HG03097 (cell line): ENCODE measurements at regions not wholly inside any gene's neighbourhood (a gene's known extent, or its start where the extent isn't known, plus 50 kb on each side); places are given as distances from the start of the nearest gene placed in this dataset.

Experiments used
- ATAC-seq: cut with Tn5 transposase; IDR thresholded peaks from one replicate; pipeline ENCODE4 v1.9.1; 2021; ENCODE audit not compliant: unreplicated experiment, low FRiP score

DNA sequence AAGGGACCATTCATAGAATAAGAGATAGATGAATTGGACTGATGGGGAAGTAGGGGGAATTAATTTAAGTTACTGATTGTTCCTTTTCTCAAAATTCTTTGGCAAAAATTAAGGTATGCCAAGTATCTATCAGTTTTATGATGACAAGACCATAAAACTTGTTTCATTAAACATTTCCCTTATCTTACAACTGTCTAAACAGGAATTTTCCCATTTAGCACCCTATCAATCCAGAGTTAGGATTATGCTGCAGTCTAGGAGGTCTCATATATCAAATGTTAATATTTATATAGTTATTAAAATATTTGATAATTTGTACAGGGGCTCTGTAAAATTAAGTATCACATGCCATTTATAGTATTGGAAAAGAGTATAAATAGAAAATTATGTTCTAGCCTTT is 51.5 kb upstream of the ARID1B start:
- no peak for ATAC-seq

DNA sequence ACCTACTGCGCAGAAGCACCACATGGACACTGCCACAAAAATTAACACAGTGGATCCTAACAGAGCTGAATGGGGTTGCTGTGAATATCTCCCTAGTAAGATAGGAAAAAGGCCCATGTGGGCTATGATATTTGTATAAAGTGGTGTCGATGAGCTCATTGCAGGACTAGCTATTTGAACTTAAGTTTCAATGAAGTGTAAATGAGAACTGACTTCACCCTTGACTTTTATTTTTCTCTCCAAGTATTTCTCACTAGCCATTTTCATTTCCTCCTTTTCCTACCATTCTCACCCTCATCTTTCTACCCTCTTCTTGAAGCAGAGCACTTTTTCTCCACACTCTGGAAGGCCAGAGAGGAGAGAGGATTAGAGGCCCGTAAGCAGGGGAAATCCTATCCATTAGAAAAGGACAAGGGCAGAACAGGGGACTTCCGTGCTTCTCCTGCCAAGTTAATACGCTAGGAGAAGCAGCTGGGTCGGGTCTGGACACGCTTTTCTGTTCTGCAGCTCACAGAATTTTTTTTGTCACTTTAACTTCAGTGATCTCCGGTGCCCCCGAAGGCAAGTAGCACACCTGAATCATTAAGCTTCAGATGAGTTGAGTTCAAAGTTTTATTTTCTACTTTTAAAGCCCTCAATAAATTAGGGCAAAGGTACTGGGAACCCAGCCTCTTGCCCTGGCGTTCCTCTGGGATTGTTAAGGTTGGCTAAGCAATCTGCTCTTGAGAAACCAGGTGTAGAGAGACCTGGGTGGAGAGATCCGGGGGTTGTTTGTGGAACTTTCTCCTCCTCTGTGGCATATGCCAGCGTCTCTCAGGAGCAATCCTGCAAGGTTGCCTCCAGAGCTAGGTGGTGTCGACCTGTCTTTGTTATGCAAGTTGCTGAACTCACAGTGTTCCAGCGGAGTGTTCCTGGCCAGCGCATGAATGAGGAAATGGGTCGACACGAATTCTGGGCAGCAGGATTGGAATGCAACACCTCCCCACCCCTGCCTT is 56.2 kb upstream of the ARID1B start:
- peak; percentile 45 for ATAC-seq

DNA sequence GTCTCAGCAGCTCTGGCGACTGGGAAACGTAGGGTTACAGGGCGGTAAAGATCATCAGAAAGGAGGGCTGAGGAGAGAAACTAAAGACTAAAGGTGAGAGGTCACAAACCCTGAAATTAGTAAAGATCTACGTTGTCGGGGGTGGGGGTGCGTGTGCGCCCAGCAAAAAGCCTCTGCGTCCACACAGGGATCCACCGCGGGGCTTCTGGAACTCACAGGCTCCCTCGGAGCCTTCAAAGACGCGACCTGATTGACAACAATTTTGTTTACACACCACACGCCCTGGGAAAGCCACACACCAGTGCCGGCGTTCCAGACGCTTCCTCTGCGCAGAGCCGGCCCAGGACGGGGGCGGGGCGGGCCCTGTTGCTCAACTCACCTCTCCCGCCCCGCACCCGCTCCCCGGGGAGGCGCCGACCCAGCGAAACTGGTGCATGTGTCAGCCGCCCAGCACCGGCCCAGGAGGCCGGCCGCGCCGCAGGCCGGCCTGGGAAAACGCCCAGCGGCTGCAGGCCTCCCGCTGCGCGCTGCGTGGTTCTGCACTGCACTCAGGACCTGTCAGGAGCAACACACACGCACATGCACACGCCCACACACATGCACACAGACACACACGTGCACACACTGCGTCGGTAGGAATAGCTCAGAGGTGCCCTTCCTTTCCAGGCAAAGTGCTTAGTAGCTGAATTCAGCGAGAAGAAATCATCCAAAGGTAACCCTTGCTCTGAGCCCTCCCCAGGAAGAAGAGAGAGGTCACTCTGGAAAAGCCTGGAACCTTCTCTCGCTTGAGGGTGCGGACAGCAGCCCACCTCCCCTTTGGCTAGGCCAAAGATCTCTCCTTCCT is 57.2 kb upstream of the ARID1B start:
- peak; percentile 82 for ATAC-seq

DNA sequence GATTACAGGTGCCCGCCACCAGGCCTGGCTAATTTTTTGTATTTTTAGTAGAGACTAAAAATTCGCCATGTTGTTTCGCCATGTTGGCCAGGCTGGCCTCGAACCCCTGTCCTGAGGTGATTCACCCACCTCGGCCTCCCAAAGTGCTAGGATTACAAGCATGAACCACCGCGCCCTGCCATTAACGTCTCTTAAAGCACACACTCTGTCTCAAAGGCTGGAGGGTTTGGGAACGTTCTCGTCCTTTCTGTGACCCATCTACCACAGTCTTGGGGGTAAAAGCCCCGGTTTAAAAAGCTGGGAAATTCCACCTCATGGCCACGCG is 57.8 kb upstream of the ARID1B start:
- no peak for ATAC-seq

DNA sequence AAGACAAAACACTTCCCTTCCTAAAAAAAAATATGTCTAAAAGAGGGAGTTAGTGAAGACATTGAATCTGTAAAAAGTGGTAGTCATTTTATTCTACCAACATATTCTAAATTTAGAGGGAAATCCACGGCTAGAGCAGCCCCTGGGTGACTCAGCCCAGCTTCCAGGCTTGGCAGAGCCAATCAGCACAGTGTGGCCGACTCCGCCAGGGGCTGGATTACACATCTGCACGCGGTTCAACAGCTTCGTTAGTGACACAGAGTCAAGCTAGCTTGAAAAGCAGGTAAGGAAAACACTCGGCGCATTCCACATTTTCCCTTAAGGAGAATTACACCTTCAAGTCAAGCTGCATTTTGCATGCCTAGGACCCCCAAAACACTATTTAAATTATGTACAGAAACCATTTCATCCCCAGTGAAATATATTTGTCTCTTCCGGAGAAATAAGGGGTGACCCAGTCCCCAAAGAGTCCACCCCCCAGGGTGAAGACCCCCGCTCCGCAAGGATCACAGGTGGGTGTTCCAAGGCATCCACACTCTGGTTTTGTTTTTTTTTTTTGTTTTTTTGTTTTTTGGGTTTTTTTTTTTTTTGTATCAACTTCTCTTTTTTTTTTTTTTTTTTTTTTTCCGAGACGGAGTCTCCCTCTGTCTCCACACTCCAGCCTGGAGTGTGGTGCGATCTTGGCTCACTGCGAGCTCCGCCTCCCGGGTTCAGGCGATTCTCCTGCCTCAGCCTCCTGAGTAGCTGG is 58.4 kb upstream of the ARID1B start:
- no peak for ATAC-seq

DNA sequence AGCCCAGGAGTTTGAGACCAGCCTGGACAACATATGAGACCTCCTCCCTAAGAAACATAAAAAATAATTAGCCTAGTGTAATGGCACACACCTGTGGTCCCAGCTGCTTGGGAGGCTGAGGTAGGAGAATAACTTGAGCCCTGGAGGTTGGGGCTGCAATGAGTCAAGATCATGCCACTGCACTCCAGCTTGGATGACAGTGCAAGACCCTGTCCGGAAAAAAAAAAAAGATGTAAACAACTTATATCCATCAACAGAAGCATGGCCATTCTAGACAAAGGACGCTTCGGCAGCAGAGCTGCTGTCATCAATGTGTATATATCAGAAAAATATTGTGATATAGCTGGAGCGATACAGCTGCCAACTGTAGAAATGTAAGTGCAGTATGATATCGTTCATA is 59.6 kb upstream of the ARID1B start:
- no peak for ATAC-seq

DNA sequence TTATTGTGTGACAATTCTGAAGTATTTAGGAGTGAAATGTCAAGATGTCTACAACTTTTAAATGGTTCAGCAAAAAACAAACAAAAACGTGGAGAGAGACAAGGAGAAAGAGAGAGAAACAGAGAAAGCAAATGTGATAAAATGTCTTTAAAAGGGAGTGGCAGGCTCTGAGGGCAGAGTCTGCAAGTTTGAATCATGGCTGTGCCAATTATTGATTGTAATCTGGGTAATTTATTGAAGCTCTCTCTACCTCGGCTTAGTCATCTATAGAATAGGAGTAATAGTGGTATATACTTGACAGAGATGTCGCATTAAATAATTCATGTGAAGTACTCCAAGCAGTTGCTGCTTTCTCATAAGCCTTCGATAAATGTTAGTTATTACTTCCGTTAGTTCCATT is 61.3 kb upstream of the ARID1B start:
- ATAC-seq: no peak

DNA sequence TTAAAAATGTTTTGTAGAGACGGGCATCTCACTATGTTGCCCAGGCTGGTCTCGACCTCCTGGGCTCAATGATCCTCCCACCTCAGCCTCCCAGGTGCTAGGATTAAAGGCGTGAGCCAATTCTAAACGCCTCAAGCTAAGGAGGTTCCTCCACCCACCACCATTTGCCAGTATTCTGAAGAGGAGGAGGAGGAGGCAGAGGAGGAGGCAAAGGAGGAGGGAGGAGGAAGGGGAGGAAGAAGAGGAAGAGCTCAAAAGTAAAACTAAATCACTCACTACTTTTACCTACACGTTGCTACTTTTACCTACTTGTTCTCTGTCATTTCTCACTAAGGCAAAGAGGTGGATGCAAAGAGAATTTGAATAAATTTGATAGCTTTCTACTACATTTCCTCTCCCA is 63.6 kb upstream of the ARID1B start:
- no peak for ATAC-seq

DNA sequence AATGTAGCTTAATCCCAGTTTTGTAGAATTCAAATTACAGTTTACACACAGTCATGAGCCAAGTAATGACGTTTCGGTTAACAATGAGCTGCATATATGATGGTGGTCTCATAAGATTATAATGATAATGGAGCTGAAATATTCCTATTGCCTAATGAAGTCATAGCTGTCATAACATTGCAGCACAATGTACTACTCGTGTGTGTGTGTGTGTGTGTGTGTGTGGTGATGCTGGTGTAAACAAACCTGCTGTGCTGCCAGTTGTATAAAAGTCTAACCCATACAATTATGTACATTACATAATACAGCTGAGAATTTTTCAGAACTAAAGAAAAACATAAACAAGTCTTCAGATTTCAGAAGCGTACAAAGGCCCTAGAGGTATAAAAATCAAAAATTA is 66.7 kb upstream of the ARID1B start:
- no peak for ATAC-seq

DNA sequence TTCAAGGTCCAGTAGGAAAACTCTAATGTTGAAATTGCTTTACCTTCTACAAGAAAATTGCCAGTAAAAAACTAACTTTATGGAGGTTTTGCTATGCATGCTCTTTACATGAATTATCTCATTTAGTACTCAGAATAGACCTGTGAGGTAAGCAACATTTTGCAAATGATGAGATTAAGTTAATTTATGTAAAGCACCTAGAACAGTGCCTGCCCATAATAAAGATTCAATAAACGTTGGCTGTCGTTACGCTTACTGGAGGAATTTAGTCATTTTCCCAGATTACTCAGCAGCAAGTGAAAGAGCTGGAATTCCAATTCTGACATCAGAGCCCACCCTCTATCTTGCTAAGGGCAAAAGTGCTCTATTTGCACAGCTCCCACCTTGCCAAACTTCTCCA is 69.4 kb upstream of the ARID1B start:
- no peak for ATAC-seq

DNA sequence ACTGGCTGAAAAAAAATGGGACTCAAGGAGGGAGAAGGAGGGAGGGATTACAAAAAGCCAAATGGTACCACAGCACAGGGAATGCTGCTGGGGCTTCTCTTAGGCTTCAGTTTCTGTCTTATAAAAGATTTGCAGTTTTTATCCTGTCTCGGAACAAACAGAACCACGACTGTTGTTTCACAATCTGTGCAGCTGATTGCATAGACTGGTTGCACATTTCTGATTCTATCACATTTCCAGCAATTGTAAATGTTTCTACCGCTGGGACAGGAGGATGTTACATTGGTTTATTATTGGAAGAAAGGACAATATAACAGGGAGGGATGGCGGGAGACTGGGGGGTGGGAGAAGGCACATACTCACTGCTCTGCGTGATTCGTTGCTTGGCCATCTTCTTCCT is 73.5 kb upstream of the ARID1B start:
- no peak for ATAC-seq

DNA sequence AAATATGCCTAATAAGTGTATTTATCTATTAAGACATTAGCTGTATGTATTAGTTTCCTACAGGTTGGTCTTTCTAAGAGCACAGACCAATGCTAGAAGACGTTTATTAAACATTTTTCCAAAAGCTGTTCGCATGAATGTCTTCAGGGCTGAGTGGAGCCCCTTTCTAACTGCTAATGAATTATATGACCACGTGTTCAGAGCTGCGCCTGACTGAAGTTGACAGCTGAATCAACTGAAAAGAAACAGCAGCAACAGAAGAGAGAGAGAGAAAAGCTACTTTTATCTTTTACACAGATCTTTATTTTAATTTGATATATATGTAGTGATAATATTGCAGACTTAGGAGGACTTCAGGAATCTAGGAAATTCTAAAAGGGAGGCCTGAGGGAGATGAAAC is 75.2 kb upstream of the ARID1B start:
- no peak for ATAC-seq

DNA sequence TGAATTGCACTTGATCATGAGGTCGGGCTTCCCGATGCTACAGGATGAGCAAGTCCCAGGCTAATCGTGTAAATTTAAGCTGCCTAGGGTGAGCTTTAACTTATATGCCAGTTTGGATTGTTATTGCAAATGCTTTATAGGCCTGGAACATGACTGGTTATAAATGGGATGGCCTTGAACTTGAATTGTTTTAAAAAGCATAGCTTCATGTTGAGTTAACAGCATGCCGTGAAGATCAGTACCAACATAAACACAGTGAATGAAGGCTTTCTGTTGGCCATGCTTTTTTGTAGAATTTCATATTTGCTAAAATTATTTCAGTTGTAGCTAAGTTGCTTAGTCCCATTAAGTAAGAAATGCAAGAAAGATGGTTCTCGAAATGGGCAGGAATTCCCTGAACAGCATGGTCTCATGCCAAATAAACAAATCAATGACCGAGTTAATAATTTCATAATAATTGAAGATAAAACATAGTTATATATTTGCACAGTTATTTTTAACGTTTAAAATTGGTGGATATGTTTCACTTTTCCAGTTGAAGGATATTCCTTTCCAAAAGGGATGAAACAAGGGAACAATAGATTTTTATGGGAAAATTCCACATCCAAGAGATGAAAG is 76.6 kb upstream of the ARID1B start:
- ATAC-seq: no peak

DNA sequence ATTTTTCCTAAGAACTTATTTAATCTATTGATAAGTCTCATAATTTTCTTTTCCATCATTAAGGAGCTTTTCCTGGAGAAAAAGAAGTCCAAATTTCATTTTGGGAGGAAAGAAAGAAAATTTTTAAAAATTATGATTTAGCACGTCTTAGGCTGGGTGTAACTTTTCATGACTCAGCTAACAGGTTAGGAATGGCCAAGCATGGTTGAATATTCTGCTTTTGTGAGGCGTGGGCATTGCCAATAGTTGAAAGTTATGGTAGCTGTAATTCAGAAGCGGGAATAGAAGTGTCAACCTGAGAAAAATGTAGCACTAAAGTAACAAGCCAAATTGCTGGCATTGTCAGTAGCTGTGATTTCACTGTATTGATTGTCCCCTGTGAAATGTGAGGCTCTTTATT is 77.2 kb upstream of the ARID1B start:
- no peak for ATAC-seq

DNA sequence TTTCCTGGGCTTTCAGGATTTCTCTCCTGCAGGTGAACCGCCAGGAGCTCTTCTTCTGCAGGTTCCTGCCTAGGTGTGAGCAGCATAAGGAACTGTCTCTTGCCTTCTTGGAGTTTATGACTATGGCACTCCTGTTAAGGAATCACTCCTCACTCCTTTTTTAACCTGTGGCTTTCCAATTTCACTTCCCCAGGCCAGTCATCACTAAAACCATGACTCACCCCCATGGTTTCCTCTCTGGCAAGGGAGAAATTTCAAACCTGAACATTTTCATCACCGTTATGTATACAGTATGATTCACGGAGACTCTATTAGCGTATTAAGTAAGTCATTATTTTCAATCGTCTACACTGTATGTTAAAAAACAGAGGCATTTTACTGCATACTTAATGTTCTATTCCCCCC is 78.2 kb upstream of the ARID1B start:
- ATAC-seq: peak; percentile 36

DNA sequence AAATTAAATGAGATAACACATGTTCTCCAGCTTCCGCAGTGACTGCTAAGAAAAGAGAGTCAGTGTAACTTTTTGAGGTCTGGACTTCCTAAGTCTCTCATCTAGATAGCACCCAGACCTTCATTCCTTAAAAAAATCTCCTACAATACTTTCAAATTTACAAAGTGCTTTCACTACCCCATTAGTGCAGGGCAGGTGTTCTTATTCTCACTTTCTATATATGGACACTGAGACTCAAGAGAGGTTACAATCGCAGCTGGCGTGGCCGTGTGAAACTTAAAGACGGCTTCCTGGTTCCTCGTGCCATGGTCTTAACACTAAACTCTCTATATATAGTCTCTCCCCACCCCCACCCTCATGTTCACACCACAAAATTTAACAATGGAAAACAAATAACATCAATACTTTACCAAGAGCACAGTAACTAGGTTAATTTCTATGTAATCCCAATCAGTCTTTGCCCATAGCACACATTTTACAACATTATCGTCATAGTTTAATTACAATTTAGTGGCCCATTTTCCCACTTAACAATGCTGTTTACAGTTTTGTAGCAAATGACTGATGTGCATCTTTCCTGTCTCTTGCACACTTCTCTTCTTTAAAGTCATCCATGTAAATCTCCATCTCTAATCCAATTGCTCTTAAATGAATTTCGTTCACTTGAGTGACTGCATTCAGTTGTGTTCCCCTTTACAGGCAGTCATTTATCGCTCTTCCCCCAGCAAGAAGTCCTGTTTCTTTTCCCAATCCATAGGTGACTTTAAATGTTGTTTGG is 78.8 kb upstream of the ARID1B start:
- peak; percentile 81 for ATAC-seq

DNA sequence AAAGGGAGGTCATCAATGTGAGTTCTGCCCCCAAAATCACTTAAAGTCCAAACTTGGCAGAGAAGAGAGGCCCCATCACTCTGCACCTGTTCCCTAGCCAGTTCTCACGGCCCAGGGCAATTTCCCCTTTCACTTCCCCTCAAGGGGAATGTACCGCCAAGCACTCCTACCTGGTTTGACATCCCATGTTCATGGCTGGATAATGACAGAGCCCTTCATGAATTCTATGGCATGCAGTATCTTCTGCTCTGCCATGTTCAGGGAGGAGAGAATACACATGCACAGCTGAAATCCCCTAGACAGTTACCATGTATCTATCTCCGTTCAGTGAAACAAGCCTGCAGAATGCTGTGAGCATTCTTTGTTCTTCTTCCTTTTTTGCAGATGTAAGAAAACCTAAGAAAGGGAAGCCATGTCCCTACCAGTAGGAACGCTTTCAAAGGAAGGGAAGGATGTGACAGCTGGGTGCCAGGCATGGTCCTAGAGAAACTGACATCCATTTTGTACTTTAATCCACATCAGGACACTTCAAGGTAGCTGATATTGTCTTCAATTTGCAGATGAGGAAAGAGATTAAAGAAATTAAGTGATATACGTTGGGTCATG is 79.8 kb upstream of the ARID1B start:
- ATAC-seq: no peak

DNA sequence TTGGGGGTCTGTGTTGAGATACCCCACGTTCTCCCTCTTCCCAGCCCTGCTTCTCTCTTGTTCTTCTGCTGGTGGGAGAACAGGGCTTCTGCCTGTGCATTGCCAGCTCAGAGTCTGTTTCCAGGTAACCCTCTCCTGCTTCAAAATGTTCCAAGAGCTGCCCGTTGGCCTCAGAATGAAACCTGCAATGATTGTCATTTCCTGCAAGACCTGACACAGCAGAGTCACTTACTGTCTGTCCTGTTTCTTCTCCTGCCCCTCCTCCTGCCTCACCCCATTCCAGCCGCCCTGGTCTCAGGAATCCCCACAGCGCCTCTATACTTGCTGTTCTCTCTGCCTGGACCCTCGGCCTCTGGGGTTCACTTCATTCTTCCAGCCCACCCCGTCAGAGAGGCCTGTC is 81.4 kb upstream of the ARID1B start:
- no peak for ATAC-seq

DNA sequence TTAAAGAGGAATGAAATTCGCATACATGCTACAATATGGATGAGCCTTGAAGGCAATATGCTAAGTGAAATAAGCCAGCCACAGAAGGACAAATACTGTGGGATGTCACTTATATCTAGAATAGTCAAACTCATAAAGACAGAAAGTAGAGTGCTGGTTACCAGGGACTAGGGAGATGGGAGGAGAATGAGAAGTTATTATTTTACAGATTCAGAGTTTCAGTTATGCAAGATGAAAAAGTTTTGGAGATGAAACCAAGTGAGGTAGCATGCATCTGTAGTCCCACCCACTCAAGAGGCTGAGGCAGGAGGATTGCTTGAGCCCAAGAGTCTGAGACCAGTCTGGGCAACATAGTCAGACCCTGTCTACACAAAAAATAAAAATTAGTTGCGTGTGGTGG is 82.5 kb upstream of the ARID1B start:
- ATAC-seq: no peak

DNA sequence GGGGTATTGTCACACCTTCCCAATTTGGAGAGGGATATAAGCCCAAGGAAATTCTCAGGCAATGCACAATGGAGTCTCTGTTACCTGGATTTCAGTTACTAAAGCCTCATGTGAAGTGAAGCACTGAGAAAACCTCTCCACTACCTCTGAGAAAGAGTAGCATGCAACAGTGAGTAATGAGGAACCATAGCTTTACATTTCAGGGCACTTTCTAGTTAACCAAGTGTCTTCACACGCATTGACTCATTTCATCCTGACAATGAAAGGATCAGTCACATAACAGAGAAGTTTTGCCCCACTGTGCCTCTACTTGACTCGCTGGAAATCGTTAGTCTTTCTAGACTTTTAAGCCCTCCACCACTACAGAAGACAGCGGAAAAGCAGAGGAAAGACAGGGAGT is 86.2 kb upstream of the ARID1B start:
- peak; percentile 35 for ATAC-seq
